NCI-H2081 treated with DMSO at 0.1 percent for 48 hours (cell line): ENCODE measurements at regions not wholly inside any gene's neighbourhood (a gene's known extent, or its start where the extent isn't known, plus 50 kb on each side); places are given as distances from the start of the nearest gene placed in this dataset.
"Not testable (repeated sequence)": the region's sequence is repeated elsewhere in the genome, so short reads cannot be mapped to it uniquely, and the experiment has no call there.

Source experiments
- DNase-seq: peaks from one replicate; lab custom pipeline; 2025; lab: John Stamatoyannopoulos, UW

DNA sequence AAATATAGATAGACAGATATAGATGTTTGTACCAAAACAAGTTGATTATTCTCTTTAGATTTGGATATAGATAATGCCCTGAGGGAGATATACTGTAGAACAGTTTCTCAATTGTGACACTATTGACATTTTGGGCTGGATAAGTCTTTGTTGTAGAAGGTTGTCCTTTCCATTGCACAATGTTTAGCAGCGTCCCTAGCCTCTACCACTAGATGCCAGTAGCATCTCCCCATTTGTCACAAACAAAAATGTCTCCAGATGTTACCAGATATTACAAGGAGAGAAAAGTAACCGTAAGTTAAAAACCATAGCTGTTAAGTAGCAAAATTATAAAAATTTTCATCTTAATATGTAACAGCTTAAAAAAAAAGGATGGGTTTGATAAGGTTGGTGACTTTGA lies 2595.3 kb downstream of the ARAP2 start:
- no peak for DNase-seq

DNA sequence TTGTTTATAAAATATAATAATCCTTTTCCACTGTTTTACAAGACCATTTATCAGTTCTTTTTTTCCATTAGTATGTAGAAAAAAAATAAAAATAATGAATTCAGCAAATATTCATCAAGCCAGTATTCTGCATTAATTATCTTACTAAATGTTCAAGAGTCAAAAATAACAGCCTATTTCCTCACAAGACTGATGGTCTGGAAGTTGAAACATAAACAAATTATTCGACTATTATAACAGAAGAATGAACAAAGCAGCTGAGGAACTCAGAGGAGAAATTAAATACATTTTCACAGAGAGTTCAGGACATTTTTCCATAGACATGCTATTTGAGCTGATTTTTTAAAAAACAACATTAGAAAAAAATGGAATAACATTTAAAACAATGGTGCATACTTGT lies 2594.8 kb downstream of the ARAP2 start:
- no peak for DNase-seq

DNA sequence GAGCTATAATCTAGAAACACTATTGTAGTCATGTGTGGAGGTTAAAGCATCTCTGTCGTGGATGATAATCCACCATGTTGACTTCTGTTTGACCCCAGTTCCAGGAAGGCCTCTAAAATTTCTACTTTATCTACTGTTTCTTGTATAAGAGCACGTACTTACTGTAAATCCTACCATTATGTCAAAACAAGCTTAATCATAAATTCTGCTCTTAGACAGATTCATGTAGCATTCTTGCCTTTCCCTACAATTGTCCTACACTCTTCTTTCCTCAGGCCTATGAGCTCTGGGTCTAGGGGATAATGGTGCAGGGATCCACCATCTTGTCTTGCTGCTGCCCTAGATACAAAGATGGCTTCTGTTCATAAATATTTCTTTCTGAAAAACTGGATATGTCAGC lies 2594.3 kb downstream of the ARAP2 start:
- DNase-seq: no peak

DNA sequence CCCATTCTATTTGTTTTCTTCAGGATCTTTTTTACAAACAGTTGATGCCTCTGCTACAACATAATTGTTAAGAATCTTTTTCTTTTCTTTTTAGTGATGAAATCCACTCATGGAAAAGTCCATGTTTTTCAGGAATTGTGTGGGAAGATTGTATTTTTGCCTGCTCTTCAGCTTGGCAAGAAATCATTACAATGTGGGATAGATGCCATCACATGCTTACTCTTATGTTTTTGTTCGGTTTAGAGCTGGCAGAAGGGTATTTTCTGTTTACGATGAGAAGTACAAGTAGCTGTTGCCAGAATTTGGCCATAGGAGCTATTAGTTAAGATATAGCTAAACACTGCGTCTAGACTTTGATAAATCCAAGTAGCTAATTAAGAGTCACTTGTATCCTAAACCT lies 2585.3 kb downstream of the ARAP2 start:
- DNase-seq: no peak

DNA sequence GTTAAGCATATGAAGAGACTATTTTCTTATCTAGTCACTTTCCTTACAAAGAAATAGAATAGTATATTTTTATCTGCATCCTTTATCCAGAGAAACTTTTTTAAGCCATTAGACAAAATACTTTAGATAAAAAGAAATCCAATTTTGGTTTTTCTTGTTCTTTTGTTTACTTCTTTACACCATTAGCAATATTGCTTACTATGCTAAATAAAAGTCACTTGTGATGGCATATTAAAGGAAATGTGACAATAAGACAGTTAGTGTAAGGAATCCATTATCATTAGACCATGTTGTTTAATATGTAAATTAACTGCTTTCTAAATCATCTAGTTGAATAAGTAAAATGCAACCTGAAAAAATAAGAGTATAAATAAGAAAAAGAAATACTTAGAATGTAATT lies 2582.7 kb downstream of the ARAP2 start:
- no peak for DNase-seq

DNA sequence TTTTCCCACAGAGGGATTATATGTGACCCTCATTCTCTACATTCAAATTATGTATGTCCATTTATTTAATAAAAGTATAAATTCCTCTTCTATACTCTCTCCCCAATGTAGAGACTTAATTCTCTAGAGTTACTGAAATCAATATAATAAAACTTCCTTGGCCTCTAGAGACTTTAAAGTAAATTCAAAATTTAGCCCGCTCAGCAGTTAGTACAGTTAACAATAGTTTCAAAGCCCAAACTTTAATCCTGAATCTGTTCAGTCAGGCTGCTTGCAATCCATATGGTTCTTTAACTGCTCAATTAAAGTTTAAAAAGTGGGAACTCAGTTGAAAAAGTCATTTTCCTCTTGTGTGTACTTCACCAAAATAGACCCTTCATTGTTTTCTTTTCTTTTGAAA lies 2558.4 kb downstream of the ARAP2 start:
- DNase-seq: no peak

DNA sequence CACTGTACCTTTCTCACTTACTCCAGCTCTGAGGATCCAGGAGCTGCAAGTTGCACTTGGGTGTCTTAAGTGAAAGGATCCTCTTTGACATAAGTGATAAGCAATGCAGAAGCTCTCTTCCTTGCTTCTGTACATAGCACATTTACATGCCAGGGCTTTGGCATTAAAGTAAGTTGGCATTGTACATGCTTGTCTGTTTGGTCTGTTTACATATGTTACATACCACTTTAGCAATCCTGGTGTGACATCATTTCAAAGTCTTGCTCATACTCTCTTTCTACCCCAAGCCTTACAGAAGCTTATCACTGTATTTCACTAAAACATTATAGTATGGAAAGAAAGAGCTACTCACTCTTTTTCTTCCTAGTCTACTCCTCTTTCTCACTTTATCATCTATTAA lies 2548.3 kb downstream of the ARAP2 start:
- DNase-seq: no peak

DNA sequence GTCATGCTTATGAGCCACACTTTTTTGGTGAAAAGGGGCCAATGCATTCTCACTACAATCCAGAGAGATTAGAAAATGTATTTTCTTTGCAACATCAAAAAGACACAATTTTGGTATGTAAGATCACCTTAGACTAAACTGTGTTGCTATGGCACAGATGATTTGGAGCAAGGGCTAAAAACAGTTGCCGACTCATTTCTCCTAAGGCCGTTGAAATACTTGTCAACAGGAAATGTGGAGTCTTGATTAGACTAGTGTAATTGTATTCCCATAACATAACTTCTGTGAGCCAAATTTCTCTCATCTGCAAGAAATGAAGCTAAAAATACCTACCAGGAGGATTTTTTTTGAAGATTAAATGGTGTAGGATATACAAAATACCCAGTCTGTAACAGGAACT lies 2547.7 kb downstream of the ARAP2 start:
- no peak for DNase-seq

DNA sequence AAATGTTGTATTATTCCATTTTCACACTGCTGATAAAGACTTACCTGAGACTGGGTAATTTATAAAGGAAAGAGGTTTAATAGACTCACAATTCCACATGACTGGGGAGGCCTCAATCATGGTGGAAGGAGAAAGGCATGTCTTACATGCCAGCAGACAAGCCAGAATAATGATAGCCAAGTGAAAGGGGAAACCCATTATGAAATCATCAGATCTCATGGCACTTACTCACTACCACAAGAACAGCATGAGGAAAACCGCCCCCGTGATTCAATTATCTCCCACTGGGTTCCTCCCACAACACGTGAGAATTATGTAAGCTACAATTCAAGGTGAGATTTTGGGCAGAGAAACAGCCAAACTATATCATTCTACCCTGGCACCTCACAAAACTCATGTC lies 2535.1 kb downstream of the ARAP2 start:
- DNase-seq: no peak

DNA sequence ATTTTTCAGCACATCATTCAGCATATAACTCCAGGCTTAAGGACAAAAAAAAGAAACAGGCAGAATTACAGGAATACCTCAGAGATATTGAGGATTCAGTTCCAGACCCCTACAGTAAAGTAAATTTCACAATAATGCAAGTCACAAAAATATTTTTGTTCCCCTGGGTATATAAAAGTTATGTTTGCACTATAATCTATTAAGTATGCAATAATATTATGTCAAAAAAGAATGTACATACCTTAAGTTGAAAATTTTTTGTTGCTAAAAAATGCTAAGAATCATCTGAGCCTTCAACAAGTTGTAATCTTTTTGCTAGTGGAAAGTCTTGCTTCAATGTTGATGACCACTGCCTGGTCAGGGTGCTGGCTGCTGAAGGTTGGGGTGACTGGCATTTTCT lies 2532.5 kb downstream of the ARAP2 start:
- DNase-seq: no peak

DNA sequence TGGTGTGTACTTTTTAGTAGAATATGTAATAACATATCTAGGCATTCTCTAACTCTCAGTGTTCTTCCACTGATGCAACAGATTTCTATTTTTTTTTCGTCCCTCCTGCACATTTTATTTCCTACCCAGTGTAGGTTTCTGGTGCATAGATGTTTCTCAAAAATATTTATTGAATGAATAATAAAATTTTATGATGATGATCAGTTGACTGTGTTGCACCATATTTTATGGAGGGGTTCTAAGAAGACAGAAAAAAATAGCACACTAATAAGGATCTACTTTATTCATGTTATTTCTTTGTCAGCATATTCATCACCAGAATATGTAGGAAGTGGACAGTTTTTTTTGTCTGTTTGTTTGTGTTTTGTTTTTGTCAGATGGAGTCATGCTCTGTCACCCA lies 2529.3 kb downstream of the ARAP2 start:
- DNase-seq: no peak

DNA sequence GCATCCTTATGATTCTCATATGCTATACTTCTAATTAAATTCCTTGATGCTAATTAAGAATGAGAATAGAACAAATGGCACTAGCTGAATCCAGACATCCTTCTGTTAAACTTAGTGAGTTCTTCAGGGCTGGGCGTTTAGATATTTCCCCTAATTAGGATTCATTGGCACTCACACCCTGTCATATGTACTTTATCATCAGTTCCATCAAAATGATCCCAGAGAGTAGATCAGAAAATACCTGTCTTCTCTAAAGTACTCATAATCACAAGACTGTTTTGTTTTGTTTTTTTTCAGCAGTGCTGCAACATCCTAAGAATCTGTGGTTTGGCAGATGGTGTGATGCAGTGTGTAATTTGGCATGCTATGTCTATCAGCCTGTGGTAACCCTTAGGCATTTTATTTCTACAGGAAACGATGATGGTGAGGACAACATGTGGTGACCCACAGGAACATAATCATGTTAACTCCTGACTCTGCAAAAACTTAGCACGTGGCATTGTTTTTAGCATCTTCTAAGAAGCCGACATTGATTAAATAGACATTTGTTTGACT lies 2528.4 kb downstream of the ARAP2 start:
- no peak for DNase-seq

DNA sequence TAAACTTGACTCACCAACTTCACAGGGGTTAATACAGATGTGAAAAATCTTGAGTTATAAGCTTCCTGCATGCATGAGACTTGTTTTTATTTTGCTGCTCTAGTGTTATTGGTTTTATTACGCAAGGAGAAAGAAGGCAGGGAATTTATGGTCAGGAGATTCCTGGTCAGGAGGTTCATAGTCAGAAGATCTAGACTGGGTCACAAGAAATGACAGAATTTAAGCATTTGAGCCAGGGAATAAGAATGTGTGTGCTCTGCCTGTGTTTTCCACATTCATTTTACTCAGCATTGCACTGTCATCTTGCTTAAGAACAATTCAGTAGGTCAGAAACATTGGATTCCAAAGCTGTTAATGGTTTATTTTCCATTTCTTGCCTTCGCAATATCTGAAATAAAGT lies 2522.1 kb downstream of the ARAP2 start:
- no peak for DNase-seq

DNA sequence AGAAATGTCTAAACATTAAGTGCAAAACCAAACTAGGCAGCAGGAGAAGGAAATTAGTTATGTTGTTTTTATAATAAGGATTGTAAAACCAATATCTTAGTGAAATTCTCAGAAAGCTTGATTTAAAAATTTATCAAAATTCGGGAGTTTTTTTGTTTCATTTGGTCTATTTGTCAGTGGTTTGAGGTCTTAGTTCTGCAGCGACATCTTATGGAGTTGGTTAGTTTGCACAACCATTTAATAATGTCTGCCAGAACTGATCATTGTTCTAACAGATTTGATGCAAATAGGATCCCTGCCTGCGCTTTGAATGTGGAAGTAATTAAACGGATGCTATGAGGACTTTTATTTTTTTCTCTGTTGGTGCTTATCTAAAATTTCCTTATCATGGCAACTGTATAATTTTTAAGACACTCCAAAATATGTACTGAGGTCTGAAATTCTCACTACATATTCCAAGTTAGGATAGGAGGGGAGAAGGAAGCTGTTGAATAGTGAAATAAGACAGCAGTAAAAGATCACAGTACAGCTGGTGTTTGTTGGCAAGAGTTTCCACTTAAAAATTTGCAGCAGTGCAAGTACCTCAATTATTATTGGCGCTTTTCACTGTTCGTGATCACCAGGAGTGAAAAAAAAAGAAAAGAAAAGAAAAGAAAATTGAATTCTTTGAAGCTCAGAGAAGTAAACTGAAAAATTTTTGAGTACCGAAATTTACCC lies 2521.4 kb downstream of the ARAP2 start:
- peak; percentile 50 for DNase-seq

DNA sequence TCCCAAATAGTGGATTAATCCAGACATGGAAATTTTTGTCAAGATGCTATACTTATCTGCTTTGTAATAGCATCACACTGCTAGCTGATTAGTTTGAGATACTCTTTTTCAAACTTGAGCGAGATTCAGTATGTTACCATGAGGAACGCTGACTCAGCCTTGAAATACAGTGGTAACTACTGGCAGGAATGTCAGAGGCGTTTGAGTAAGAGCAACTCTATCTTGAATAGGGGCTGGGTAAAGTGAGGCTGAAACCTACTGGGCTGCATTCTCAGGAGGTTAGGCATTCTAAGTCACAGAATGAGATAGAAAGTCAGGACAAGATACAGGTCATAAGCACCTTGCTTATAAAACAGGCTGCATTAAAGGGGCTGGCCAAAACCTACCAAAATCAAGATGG lies 2519.6 kb downstream of the ARAP2 start:
- DNase-seq: no peak

DNA sequence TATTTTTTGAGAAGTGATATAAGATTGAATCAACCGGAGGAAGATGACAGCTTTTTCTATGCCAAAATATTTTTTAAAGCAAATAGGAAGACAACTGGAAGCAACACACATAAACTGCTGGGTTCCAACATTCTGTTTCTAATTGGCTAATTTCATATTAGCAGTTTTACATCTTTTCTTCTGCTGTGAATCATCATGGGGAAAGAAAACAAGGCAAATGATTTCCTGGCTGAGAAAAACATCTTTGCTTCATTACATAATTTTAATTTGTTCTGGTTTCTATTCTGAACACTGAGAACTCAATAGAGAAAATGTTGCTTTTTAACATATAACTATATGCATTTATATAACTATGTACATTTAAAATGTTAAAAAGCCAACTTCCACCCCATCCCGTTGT lies 2518.5 kb downstream of the ARAP2 start:
- no peak for DNase-seq

DNA sequence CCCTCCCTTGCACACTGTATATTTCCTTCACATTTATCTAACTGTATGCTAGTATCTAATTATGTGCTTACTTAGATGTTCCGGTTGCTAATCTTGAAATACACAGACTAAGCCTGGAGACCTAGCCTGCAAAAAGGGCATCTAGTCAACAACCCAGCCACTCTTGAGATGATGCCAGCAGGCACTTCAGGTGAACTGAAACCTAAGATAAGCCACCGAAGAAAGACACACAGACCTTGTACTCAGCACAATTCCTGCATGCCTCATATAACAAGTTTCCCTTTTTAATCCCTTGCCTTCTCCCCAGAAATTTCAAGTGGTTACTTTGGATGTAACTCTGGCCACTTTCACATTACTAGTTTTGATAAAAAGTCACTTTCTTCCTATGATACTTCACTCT lies 2506.6 kb downstream of the ARAP2 start:
- no peak for DNase-seq

DNA sequence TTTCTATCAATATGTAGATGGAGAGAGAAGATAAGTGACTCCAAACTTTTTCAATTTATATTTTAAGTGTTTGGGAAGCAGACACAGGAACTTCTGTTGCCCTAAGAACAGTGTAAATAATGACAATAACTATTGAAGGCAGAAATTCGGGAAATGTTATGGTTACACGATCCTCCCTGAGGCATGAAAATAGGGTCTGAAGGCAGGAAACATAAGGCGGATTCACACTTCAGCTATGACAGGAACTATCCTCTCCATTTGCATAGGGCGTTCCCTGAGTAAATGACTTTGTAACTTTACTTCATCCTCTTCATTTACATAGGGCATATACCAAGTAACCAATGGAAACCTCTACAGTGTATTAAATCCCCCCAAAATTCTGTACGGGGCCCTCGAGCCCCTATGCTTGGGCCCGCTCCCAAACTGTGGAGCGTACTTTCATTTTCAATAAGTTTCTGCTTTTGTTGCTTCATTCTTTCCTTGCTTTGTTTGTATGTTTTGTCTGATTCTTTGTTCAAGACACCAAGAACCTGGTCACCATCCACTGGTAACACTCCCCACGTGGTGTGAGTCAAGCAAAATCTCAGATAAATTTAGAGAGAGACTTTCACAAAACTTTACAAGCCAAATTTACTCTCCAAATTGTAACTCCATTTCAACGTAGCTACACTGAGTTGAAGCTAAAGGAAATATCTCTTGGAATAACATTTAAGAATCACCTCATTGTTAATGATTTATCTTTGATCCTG lies 2504.3 kb downstream of the ARAP2 start:
- no peak for DNase-seq

DNA sequence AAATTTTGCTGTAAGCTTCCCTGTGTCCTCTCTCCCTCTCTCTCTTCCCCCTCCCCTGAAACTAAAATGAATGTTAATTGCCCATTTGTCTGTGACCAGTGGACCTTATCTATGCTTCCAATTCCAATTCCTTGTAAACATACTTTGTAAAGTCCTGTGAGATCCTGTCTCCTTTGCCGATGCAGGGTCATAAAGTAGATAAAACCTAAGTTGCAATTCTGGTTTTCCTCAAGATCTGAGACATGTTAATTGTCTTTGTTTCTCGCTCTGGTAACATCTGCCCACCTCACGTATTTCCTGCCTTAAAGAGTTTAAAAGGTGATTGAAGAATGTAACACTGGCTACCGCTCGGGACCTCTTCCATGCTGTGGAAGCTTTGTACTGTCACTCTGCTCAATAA lies 2503.4 kb downstream of the ARAP2 start:
- not testable (repeated sequence) for DNase-seq

DNA sequence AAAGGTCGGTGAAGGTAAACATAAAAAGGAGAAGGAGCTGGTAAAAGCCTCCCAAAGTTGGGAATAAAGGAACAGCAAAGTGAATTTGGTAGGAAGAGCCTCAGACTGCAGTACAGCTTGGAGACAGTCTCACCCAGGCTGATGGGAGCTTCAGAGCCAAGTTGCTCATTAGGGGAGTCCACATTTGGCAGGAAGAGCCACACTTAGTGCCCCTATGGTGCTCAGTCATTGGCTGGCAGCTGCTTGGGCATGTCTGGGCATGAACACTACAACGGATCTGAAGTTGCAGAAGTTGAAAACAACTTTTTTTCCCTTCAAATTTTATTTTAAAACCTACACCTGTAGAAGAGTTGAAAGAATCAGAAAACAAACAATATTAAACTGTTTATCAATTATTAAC lies 2497.3 kb downstream of the ARAP2 start:
- no peak for DNase-seq

DNA sequence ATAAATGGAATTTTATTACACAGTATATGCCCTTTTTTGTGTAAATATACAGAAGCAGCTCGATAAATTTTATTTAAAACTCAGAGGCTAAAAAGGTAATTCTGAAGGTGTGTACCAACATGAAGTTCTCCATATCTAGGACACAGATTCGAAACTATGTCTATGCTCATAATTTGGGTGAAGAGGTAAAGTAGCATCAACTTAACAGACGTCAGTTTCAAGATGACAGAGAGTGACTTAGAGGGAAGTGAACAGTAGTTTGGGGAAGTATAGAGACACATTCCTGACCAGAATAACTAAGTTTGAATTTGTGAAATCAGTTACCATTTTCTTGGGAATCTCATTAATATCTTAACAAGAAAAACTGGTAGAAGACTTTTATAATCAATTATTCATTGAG lies 2493.3 kb downstream of the ARAP2 start:
- DNase-seq: no peak

DNA sequence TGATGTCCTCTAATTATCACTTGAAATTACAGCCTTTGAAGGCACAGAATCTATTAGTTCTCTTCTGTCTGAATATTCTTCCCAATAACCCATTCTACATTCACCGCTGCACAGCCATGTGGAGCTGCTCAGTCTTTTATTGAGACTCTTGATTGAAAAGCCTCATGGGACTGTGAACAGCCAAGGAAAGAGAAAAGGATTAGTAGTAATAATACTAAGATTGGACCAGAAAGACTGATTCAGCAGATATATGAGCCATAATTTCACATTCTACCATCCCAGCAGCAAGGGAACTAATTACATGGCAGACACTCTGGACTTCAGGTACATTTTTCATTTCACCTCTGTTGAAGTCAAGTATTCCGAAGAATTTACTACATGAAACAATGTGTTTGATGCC lies 2471.7 kb downstream of the ARAP2 start:
- no peak for DNase-seq

DNA sequence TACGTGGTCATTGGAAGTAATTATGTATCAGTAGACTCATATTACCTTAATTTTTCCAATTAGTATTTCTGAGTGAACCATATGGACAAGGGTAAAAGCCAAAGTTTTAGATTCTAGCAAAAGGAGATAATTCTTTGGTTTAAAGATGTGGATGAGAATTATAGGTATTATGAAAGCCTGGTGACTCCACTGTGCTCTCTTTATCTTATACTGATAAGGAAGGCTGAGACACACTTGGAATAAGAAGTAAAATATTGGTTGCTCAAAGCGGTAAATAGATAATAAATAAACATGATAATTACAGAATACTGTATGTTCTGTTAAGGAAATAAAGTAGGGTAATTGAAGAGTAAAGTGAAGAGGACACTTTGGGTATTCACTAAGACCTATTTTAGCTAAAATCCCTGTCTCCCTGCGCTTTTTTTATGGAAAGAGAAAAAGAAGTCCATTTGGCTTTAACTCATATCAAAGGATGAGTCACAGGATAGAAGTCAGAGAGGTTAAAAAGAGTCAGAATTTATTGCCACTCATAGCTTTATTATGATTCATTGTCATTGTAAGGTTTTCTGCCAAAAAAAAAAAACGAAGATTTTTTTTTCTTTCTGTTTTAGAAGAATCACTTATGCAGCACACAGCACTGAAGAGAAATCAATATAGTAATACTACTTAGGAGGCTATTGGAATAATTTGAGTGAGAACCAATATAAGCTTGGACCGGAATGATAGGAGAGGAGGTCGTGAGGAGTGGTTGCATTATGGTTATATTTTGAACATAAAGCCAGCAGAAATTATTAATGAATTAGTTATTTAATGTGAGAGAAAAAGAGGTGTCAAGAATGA lies 2463.1 kb downstream of the ARAP2 start:
- no peak for DNase-seq
